GM10248 (cell line): ENCODE measurements at regions not wholly inside any gene's neighbourhood (a gene's known extent, or its start where the extent isn't known, plus 50 kb on each side); places are given as distances from the start of the nearest gene placed in this dataset.

Experiments
- CTCF ChIA-PET: fragments of 300-600 bp; sonication (Branson Sonifier 250); formaldehyde crosslinking; extraction: SDS; loops from one replicate; lab custom pipeline; 2021; ENCODE audit warnings: antibody characterized with exemption; lab: Yijun Ruan, JAX
- POLR2A ChIA-PET: fragments of 350-650 bp; sonication (Branson Sonifier 250); formaldehyde crosslinking; extraction: SDS; loops from one replicate; lab custom pipeline; 2020; ENCODE audit warnings: antibody characterized with exemption; lab: Yijun Ruan, JAX
- DNase-seq: peaks from one replicate; pipeline ENCODE4 v3.0.0; 2012; ENCODE audit errors: extremely low spot score
- CTCF ChIP-seq: IDR thresholded peaks from 2 replicates; pipeline ENCODE4 v1.5.1; 2012; ENCODE audit warnings: mild to moderate bottlenecking, low read depth; ENCODE audit errors: extremely low read depth, missing control alignments, control extremely low read depth

- DNase-seq = no peak
- POLR2A ChIA-PET = no interaction called here
- TF ChIP-seq CTCF = no peak
- CTCF ChIA-PET = no interaction called here
These were observed 171.8 kb upstream of the CDK1 start for GRCh38 chr10:60606343-60607080.

- no peak for DNase-seq
- ChIA-PET POLR2A (no interaction called here), CTCF (no interaction called here)
- no peak for TF ChIP-seq CTCF
These were observed 172.8 kb upstream of the CDK1 start for GRCh38 chr10:60605476-60605875.

GRCh38 chr10:60604342-60604741 lies 173.9 kb upstream of the CDK1 start:
- TF ChIP-seq CTCF = no peak
- ChIA-PET CTCF (interaction anchor here (1.0 to 1.7 kb wide), 2 partner anchors 9 to 12 kb away, joined by 3 to 9 read pairs; no protein-coding TSS in a partner anchor), POLR2A (no interaction called here)
- DNase-seq = no peak

DNA sequence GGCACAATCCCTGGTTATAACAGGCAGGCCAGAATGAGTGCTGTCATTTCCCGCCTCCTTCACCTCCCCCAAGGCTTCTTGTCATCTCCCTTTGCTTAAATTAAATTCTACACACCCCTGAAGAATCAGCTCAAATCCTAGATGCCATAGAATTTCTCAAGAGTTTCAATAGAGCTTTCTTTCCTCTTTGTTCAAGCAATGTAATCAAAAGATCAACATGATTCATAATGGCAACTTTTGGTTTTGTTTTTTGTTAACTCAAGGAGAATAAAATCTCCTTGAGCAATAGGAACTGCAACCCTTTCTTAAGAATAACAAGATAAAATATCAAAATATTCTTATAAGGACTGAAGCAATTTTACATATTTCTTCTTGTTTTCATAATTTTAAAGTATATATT lies 180.8 kb upstream of the CDK1 start:
- ChIA-PET POLR2A (no interaction called here), CTCF (no interaction called here)
- no peak for DNase-seq
- TF ChIP-seq CTCF = no peak

- no peak for DNase-seq
- no peak for TF ChIP-seq CTCF
- ChIA-PET POLR2A (no interaction called here), CTCF (no interaction called here)
These were observed 182.4 kb upstream of the CDK1 start for GRCh38 chr10:60595852-60596251.

- no peak for DNase-seq
- TF ChIP-seq CTCF = no peak
- CTCF ChIA-PET = interaction anchor here (0.8 kb wide), 1 partner anchor 52 kb away, joined by 3 read pairs; no protein-coding TSS in a partner anchor
- POLR2A ChIA-PET = no interaction called here
These were observed 183.7 kb upstream of the CDK1 start for GRCh38 chr10:60594476-60595051.

DNA sequence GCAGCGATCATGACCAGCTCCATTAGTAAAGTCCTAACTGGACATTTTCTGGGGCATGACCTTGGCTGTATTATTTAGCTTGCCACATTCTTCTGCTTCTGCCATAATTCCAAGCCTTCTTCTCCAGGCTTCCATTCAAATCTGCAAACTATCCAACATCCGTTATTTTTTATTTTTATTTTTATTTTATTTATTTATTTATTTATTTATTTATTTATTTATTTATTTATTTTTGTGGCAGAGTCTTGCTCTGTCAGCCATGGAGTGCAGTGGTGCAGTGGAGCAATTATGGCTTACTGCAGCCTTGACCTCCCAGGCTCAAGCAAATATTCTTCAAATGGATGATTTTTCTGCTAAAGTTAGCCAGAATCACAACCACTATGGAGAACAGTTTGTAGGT lies 187.2 kb upstream of the CDK1 start:
- ChIA-PET POLR2A (no interaction called here), CTCF (no interaction called here)
- no peak for TF ChIP-seq CTCF
- DNase-seq = no peak
